Right lobe of liver (tissue), 4 donors: ENCODE measurements at regions not wholly inside any gene's neighbourhood (a gene's known extent, or its start where the extent isn't known, plus 50 kb on each side); places are given as distances from the start of the nearest gene placed in this dataset.

Experiments used
- POLR2A ChIP-seq: fragments of 450-650 bp; IDR thresholded peaks from one replicate; pipeline ENCODE4 v1.6.1; 2017; ENCODE audit warnings: antibody characterized with exemption, mild to moderate bottlenecking
- TF ChIP-seq, protein P1 (sequence below), 4 donors: fragments of 200-600 bp in 3 of 4; fragments of 450-650 bp in 1 of 4; IDR thresholded peaks; one replicate each; pipeline versions ENCODE4 v1.5.1 to v1.8.0; 2016 to 2022; ENCODE audit warnings: antibody characterized with exemption in 4 of 4, mild to moderate bottlenecking in 2 of 4
- donor health status: DM: no; HTN: no; CAD: no.
- donor health status: DM: no; HTN: no; CAD: no.
- donor health status: DM: no; HTN: yes; CAD: no.

DNA sequence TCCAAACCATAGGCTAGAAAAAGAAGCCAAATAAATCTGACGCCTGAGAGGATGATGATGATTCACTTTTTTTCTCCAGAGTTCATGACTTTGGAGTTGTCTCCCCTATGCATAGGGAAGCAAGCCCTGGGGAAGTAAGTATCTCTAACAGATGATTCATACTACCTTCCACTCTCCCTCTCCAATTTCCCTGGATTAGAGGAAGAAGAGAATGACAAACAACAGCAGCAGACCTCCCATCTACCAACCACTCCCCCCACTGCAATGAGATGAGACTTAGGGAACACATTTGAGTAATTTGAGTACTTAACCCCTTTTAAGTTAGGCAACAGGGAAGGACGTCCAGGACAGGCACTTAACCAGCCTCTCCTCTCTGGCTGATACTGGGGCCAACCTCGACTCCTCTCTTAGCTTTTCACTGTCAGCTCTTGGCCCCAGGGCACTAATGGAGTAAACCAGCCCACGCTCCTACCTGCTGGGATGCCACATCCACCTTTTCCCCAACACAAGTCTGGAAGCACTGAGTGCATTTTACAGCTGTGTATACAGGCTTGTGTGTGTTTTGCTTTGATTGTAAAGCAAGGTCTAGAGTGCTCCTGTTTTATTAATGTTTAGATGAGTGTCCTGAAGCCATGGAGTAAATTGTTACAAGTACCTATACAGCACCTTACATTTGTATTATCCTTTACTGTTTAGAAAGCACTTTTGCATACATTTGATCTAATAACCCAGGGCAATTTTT, 180.7 kb downstream of the PHLDA1 start:
- TF ChIP-seq POLR2A, result no peak
- TF ChIP-seq, protein P1, sequence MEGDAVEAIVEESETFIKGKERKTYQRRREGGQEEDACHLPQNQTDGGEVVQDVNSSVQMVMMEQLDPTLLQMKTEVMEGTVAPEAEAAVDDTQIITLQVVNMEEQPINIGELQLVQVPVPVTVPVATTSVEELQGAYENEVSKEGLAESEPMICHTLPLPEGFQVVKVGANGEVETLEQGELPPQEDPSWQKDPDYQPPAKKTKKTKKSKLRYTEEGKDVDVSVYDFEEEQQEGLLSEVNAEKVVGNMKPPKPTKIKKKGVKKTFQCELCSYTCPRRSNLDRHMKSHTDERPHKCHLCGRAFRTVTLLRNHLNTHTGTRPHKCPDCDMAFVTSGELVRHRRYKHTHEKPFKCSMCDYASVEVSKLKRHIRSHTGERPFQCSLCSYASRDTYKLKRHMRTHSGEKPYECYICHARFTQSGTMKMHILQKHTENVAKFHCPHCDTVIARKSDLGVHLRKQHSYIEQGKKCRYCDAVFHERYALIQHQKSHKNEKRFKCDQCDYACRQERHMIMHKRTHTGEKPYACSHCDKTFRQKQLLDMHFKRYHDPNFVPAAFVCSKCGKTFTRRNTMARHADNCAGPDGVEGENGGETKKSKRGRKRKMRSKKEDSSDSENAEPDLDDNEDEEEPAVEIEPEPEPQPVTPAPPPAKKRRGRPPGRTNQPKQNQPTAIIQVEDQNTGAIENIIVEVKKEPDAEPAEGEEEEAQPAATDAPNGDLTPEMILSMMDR (IDR thresholded peaks at IDR 0.05), result no peak
